Kidney capillary endothelial cell (primary cell): ENCODE measurements at regions not wholly inside any gene's neighbourhood (a gene's known extent, or its start where the extent isn't known, plus 50 kb on each side); places are given as distances from the start of the nearest gene placed in this dataset.
A peak's percentile ranks its signal among the peaks of the same experiment; 100 is the strongest.

ENCODE experiments used
- DNase-seq: peaks from one replicate; pipeline ENCODE4 v3.0.0-alpha.2; 2018; ENCODE audit warnings: low spot score

DNA sequence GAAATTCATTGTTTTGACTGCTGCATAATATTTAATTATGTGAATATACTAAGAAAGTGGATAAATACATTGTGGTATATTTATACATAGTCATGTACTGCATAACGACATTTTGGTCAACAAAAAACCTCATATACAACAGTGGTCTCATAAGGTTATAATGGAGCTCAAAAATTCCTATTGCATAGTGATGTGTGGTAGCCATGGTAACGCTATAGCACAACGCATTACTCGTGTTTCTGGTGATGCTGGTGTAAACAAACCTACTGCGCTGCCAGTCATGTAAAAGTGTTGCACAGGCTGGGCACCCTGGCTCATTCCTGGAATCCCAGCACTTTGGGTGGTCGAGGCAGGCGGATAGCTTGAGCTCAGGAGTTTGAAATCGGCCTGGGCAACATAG, 52.6 kb upstream of the NHLH2 start:
- DNase-seq = no peak

DNA sequence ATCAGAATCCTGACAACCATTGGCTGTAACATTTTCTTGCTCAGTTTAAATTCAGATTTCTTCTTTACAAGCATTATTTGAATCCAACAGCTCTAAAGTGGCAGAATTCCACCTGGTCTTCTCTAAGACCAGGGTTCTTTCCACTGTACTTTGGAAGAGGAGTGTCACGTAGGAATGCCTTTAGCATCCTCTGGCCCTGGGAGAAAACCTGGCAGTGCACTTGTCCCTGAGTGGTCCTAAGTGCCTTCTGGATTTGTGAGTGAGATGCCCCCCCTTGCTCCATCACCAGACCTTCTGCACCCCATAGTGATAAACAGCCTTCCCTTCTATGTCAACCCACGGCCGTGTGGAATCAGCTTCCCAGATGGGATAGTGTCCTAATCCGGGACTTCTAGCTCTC, 57.1 kb upstream of the NHLH2 start:
- no peak for DNase-seq

DNA sequence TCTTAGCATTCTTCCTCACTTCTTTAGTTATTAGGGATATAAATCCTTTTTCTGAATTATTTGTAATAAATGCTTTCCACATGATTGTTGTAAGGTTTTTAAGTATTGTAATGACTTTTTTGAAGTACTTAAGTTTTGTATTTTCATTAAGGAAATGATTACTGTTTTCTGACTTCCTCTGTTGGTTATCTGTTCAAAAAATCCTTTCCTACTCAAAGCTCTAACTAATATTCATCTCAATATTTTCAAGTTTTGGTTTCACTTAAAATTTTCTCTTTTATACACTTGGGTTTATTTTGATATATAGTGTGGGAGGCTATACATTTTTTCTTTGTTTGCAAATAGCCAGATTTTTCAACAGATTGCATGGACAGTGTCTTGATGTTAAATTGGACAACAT, 59.9 kb upstream of the NHLH2 start:
- DNase-seq = no peak

DNA sequence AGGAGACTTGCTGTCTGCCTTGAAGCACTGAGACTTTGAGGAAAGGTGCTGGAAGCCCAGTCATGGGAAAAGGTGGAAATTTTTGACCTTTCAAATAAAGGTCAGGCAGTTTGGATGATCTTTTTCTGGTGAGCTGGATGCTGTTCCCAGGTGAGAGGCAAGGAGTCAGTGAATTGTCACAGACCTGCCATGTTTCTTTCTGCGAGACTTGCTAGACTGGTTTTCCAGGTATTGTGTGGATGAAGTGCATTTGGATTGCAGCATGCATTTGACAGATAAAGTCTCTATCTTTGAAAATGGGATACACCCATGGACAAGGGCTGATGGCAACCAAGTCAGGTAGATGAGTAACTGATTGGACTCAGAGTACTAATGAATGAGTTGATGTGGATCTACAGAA, 65.7 kb upstream of the NHLH2 start:
- no peak for DNase-seq

DNA sequence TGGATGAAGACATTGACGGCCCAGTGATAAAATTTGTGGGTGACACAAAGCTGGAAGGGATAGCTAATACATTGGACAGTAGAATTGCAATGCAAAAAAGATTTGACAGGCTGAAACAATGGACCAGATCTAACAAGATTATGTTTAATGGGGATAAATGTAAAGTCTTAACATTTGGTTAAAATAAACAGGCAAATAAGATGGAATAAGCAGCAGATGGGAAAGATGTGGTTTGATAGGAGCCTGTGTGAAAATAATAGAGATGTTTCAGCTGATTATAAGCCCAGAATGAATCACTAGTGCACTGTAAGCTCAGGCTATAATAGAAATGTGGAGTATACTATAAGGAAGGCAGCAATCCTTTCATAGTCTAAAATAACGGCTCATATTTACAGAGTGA, 66.2 kb upstream of the NHLH2 start:
- no peak for DNase-seq

DNA sequence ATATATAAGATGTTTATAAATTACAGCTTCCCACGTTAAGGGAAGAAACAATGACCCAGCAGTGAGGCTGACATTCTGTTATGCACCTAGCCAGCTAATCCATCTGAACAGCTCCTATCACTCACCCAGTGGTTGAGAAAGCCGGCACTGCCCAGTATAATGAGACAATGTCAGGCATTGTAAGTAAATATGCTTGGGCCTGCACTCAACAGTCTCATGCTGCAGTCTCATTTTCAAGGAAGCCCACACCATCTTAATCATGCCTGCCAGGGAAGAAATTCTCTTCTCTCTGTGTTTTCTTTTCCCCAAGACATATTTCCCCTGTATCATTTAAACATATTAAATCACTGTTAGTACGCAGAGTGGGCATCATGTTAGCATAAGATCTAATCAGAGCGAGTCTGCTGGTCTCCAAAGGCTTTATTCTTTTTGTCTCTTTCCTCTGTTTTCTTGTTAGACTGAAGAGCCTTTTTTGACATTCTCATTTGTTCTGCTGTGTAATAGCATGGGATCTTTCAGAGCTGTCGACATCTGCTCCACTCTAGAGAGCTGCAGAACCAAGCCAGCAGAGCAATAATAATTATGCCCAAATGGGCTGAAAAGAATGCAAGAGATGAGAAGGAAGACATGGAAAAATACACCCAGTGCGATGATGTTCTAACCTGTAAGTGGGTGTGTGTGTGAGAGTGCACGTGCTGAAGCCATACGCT, 67.6 kb upstream of the SLC22A15 start:
- no peak for DNase-seq

DNA sequence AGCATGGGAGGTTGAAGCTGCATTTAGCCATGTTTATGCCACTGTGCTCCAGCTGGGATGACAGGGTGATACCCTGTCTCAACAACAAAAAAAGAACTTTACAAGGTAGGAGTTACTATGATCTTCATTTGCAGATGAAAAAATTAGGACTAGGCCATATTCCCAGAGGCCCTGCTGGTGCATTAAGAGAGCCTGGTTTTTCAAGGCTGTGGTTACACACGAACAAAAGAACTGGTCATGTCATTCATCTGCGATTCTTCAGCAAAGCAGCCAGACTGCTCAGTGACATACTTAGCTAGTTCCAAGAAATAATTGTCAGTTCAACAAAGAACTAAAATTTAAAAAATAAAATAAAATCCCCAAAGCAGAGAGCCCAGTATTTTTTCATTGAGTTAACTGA, 66.1 kb upstream of the SLC22A15 start:
- no peak for DNase-seq

DNA sequence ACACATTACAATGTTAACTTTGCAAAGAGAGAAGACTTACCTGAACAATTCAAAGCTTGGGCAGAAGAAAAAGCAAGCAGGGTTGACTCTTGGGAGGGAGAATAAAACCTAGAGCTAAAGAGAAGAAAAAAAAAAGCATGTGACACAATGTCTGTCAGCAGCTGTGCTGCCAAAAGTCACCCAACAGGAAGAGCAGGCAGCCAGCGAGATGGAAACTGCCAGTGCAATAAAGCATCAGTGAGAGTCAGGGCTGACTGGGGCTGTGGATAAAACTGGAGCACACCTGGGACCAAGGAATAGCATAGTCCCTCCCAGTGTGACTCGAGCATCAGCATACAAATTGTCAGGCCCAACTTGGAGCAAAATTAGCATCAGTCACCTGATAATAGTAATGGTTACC, 65.0 kb upstream of the SLC22A15 start:
- no peak for DNase-seq

DNA sequence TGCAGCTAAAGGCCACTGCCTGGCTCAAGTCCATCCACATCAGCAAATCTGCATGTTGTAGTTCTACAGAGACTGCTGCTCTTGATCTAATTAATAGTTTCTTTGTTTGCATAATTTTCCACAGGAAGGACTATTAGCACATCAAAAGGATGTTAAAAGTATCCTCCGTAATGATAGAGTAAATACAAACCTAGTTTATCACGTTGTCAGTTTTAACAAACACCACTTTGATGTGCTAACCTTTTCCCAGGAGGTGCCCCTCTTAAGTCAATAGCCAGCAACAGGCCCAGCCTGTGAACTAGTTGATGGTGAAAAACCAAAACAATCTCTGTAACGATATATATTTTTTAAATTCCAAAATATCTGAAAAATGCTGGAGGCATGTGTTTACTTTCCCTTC, 64.2 kb upstream of the SLC22A15 start:
- DNase-seq = no peak

DNA sequence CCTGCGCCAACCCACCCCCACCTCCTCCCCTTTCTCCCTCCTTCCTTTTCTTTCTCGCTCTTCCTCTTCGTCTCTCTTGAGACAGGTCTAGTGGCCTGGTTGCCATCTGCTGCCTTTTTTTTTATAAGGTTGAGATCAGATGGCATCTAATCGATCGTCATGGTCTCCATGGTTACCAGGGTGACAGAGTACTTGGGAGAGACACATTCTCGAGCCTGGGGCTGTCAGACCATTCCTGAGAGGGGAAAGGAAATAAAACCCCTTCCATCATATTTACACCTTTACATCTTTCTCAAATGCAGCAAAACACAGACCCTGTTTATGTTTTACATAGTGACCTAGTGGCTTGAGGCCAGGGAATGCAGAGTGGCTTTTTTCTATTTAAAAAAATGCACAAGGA, 53.5 kb upstream of the SLC22A15 start:
- no peak for DNase-seq

DNA sequence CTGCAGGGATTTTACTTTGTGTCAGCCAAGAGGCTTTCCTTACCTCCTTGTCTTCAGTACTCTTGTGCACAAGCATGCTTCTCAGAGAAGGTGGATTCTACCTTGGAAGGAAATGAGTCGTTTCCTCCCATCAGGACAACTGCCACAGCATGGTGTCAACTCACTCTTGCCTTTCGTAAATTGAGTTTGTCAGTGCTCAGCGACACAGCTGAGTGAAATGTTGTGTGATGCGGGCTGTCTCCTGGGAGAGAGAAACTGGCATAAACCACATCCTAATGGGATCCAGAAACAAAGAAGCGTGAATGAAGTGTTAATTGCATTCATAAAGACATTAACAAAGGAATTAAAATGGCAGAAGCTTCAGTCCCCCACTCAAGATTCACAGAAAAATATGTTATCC, 51.5 kb upstream of the SLC22A15 start:
- peak; percentile 33 for DNase-seq

DNA sequence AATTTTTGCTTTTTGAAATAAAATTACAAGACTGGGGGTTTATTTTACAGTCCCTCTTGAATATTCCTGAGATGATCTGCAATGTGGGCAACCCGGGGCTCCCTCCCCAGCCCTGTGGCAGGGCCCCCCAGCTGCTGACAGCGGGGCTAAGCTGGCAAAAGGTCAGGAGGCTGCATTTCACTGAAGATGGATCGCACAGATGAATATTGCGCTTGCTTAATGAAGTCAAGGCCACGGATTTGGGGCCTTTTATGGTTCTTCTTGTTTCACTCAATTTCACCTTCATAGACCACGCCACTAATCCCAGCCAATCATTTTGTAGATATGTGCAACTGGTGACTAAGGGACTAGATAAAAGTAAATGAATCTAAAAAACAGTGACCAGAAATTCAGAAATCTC, 50.8 kb upstream of the SLC22A15 start:
- no peak for DNase-seq
